ENCODE measurements at regions not wholly inside any gene's neighbourhood (a gene's known extent, or its start where the extent isn't known, plus 50 kb on each side); places are given as distances from the start of the nearest gene placed in this dataset.

GRCh38 chr3:135694142-135694541 lies 271.4 kb upstream of the PPP2R3A start:
- no peak for TF ChIP-seq CTCF (IDR thresholded peaks at IDR 0.05)
- no peaks in the 10 kb centered on the region for H3K9me3 ChIP-seq (ENCODE audit: control insufficient read depth, low read length)
- H3K27ac ChIP-seq, result no peak overlapping the region
- no peaks in the 10 kb centered on the region for H3K79me2 ChIP-seq
- H3K9ac ChIP-seq, result no peak overlapping the region
- H2AFZ ChIP-seq, result no peak overlapping the region
- H3K4me1 ChIP-seq, result no peaks in the 10 kb centered on the region
- H3K27me3 ChIP-seq (ENCODE audit: control insufficient read depth, insufficient read depth, low read length), result no peaks in the 10 kb centered on the region
- no peak overlapping the region for H3K4me2 ChIP-seq (ENCODE audit: low read length)
- H3K4me3 ChIP-seq (ENCODE audit: low read depth, low read length), result no peak overlapping the region
- H3K36me3 ChIP-seq (ENCODE audit: control insufficient read depth, insufficient read depth, low read length), result no peaks in the 10 kb centered on the region

- H3K27ac ChIP-seq, result no peak overlapping the region
- H3K9me3 ChIP-seq (ENCODE audit: control insufficient read depth, low read length), result no peaks in the 10 kb centered on the region
- no peaks in the 10 kb centered on the region for H3K4me1 ChIP-seq
- H3K27me3 ChIP-seq (ENCODE audit: control insufficient read depth, insufficient read depth, low read length), result no peaks in the 10 kb centered on the region
- H3K4me3 ChIP-seq (ENCODE audit: low read depth, low read length), result no peak overlapping the region
- no peak overlapping the region for H2AFZ ChIP-seq
- H3K79me2 ChIP-seq, result no peaks in the 10 kb centered on the region
- H3K36me3 ChIP-seq (ENCODE audit: control insufficient read depth, insufficient read depth, low read length), result no peaks in the 10 kb centered on the region
- H3K4me2 ChIP-seq (ENCODE audit: low read length), result no peak overlapping the region
- TF ChIP-seq CTCF (IDR thresholded peaks at IDR 0.05), result no peak
- H3K9ac ChIP-seq, result no peak overlapping the region
These were observed 265.8 kb upstream of the PPP2R3A start for GRCh38 chr3:135699741-135700140.

GRCh38 chr3:135706758-135707375 lies 258.7 kb upstream of the PPP2R3A start:
- Histone ChIP-seq H2AFZ (no peak overlapping the region), H3K36me3 (ENCODE audit: control insufficient read depth, insufficient read depth, low read length) (no peaks in the 10 kb centered on the region), H3K4me1 (peaks cover 8% of the 10 kb centered on the region), H3K4me3 (ENCODE audit: low read depth, low read length) (no peak overlapping the region), H3K27me3 (ENCODE audit: control insufficient read depth, insufficient read depth, low read length) (no peaks in the 10 kb centered on the region), H3K27ac (no peak overlapping the region), H3K9me3 (ENCODE audit: control insufficient read depth, low read length) (no peaks in the 10 kb centered on the region), H3K4me2 (ENCODE audit: low read length) (no peak overlapping the region), H3K79me2 (no peaks in the 10 kb centered on the region), H3K9ac (no peak overlapping the region)
- TF ChIP-seq CTCF (IDR thresholded peaks at IDR 0.05), result no peak

- no peak overlapping the region for H2AFZ ChIP-seq
- no peak overlapping the region for H3K9ac ChIP-seq
- no peak overlapping the region for H3K4me2 ChIP-seq (ENCODE audit: low read length)
- no peaks in the 10 kb centered on the region for H3K4me1 ChIP-seq
- no peaks in the 10 kb centered on the region for H3K79me2 ChIP-seq
- no peak overlapping the region for H3K27ac ChIP-seq
- H3K36me3 ChIP-seq (ENCODE audit: control insufficient read depth, insufficient read depth, low read length), result no peaks in the 10 kb centered on the region
- no peaks in the 10 kb centered on the region for H3K27me3 ChIP-seq (ENCODE audit: control insufficient read depth, insufficient read depth, low read length)
- H3K9me3 ChIP-seq (ENCODE audit: control insufficient read depth, low read length), result no peaks in the 10 kb centered on the region
- no peak for TF ChIP-seq CTCF (IDR thresholded peaks at IDR 0.05)
- H3K4me3 ChIP-seq (ENCODE audit: low read depth, low read length), result no peak overlapping the region
These were observed 246.1 kb upstream of the PPP2R3A start for GRCh38 chr3:135719449-135719848.

GRCh38 chr3:135728007-135728721 lies 237.4 kb upstream of the PPP2R3A start:
- Histone ChIP-seq H3K4me2 (ENCODE audit: low read length) (no peak overlapping the region), H2AFZ (no peak overlapping the region), H3K79me2 (no peaks in the 10 kb centered on the region), H3K4me1 (no peaks in the 10 kb centered on the region), H3K4me3 (ENCODE audit: low read depth, low read length) (no peak overlapping the region), H3K9ac (no peak overlapping the region), H3K9me3 (ENCODE audit: control insufficient read depth, low read length) (no peaks in the 10 kb centered on the region), H3K27ac (no peak overlapping the region), H3K27me3 (ENCODE audit: control insufficient read depth, insufficient read depth, low read length) (no peaks in the 10 kb centered on the region), H3K36me3 (ENCODE audit: control insufficient read depth, insufficient read depth, low read length) (no peaks in the 10 kb centered on the region)
- TF ChIP-seq CTCF (IDR thresholded peaks at IDR 0.05), result no peak

All from parathyroid adenoma (tissue), 2 donors.